SK-N-SH (cell line): ENCODE measurements at regions not wholly inside any gene's neighbourhood (a gene's known extent, or its start where the extent isn't known, plus 50 kb on each side); places are given as distances from the start of the nearest gene placed in this dataset.

Experiments
- CTCF ChIA-PET: fragments of 300-600, 350-600 bp; formaldehyde crosslinking; extraction: SDS; loops from one replicate; lab custom pipeline; 2021; lab: Yijun Ruan, JAX
- POLR2A ChIA-PET: fragments of 350-600 bp; sonication (Branson Sonifier 250); formaldehyde crosslinking; extraction: SDS; loops from one replicate; lab custom pipeline; 2020; ENCODE audit warnings: antibody characterized with exemption, inconsistent platforms; lab: Yijun Ruan, JAX
- DNase-seq: peaks from one replicate; pipeline ENCODE4 v3.0.0; 2012
- H2AFZ ChIP-seq: fragments of 200-600 bp; sonication (generic); 2 replicates; pipeline ENCODE4 v1.8.1; 2016; ENCODE audit warnings: antibody characterized with exemption, mild to moderate bottlenecking, low read depth
- H3F3A ChIP-seq: fragments of 200-600 bp; sonication (generic); replicated peaks from 2 replicates; pipeline ENCODE3; 2016; ENCODE audit warnings: antibody characterized with exemption, mild to moderate bottlenecking; ENCODE audit not compliant: insufficient read depth
- H3K27ac ChIP-seq, 2 experiments: fragments of 200-500 bp in 1 of 2; fragments of 200-600 bp in 1 of 2; sonication (Bioruptor generic) in 1 of 2; sonication (generic), shearing (Covaris generic) in 1 of 2; 2 replicates each; pipeline versions ENCODE4 v1.5.1 to v1.6.1; 2014 to 2016; ENCODE audit warnings: low read depth in 2 of 2, inconsistent platforms in 1 of 2, low read length in 1 of 2, mild to moderate bottlenecking in 1 of 2, mixed read lengths in 1 of 2
- H3K27me3 ChIP-seq: fragments of 200-600 bp; sonication (generic), shearing (Covaris generic); 2 replicates; pipeline ENCODE4 v1.6.1; 2016; ENCODE audit warnings: mixed run types; ENCODE audit not compliant: insufficient read depth
- H3K36me3 ChIP-seq, 2 experiments: fragments of 200-500 bp in 1 of 2; fragments of 200-600 bp in 1 of 2; sonication (Bioruptor generic) in 1 of 2; sonication (generic) in 1 of 2; replicated peaks in 1 of 2; 2 replicates each; pipeline versions ENCODE3 to v1.5.1; 2014 to 2016; ENCODE audit warnings: low read length in 1 of 2, mild to moderate bottlenecking in 1 of 2; ENCODE audit not compliant: insufficient read depth in 2 of 2, control insufficient read depth in 1 of 2
- H3K4me1 ChIP-seq, 2 experiments: fragments of 200-500 bp in 1 of 2; fragments of 200-600 bp in 1 of 2; sonication (Bioruptor generic) in 1 of 2; sonication (generic), shearing (Covaris generic) in 1 of 2; 2 replicates each; pipeline versions ENCODE4 v1.5.1 to v1.6.1; 2014 to 2016; ENCODE audit warnings: low read depth in 1 of 2, low read length in 1 of 2, mixed run types in 1 of 2; ENCODE audit not compliant: insufficient read depth in 2 of 2, control insufficient read depth in 1 of 2
- H3K4me2 ChIP-seq: fragments of 200-600 bp; sonication (generic), shearing (Covaris generic); 2 replicates; pipeline ENCODE4 v1.6.1; 2017; ENCODE audit warnings: mixed run types
- H3K4me3 ChIP-seq, 2 experiments: fragments of 200-500 bp in 1 of 2; fragments of 200-600 bp in 1 of 2; sonication (Bioruptor generic) in 1 of 2; sonication (generic), shearing (Covaris generic) in 1 of 2; 2 replicates each; pipeline versions ENCODE4 v1.5.1 to v1.8.1; 2014 to 2016; ENCODE audit warnings: low read depth in 2 of 2, inconsistent platforms in 1 of 2, low read length in 1 of 2, mild to moderate bottlenecking in 1 of 2, mixed read lengths in 1 of 2, moderate library complexity in 1 of 2
- H3K79me2 ChIP-seq: fragments of 200-600 bp; sonication (generic); 2 replicates; pipeline ENCODE4 v1.8.1; 2017; ENCODE audit warnings: mild to moderate bottlenecking; ENCODE audit not compliant: insufficient read depth
- H3K9ac ChIP-seq: fragments of 200-600 bp; sonication (generic); 2 replicates; pipeline ENCODE4 v1.6.1; 2017; ENCODE audit warnings: mixed run types
- H3K9me2 ChIP-seq: fragments of 200-600 bp; sonication (generic); 2 replicates; pipeline ENCODE4 v1.6.1; 2017; ENCODE audit warnings: mixed run types
- H3K9me3 ChIP-seq: fragments of 200-600 bp; sonication (generic); 2 replicates; pipeline ENCODE4 v1.6.1; 2017; ENCODE audit warnings: mixed run types, mild to moderate bottlenecking, moderate library complexity
- H4K20me1 ChIP-seq: fragments of 200-600 bp; sonication (generic); 2 replicates; pipeline ENCODE4 v1.6.1; 2017; ENCODE audit warnings: mild to moderate bottlenecking, mixed run types; ENCODE audit not compliant: insufficient read depth
- CHD2 ChIP-seq: fragments of 150-350 bp; IDR thresholded peaks from 2 replicates; pipeline ENCODE4 v1.6.1; 2018; ENCODE audit warnings: low read length; ENCODE audit not compliant: partially characterized antibody
- ELF1 ChIP-seq: IDR thresholded peaks from 2 replicates; pipeline ENCODE4 v1.4.0; 2012
- EP300 ChIP-seq, 2 experiments: IDR thresholded peaks; 2 replicates each; pipeline versions ENCODE4 v1.4.0 to v1.6.1; 2012; ENCODE audit warnings: borderline replicate concordance in 1 of 2, low read depth in 1 of 2, low read length in 1 of 2
- EZH2phosphoT487 ChIP-seq: fragments of 200-600 bp; sonication (generic); IDR thresholded peaks from 2 replicates; pipeline ENCODE4 v1.6.1; 2017; ENCODE audit warnings: low read depth, mixed run types, mild to moderate bottlenecking, antibody characterized with exemption, moderate library complexity, borderline replicate concordance
- FOXJ3 ChIP-seq: sonication (generic); formaldehyde crosslinking; IDR thresholded peaks from 2 replicates; pipeline ENCODE4 v1.5.1; 2020; ENCODE audit warnings: mild to moderate bottlenecking, missing genetic modification reagents
- FOXM1 ChIP-seq: IDR thresholded peaks from 2 replicates; pipeline ENCODE4 v1.4.0; 2012; ENCODE audit warnings: low read depth, mild to moderate bottlenecking
- GABPA ChIP-seq: IDR thresholded peaks from 2 replicates; pipeline ENCODE4 v1.4.0; 2012; ENCODE audit warnings: low read depth, mild to moderate bottlenecking
- GATA2 ChIP-seq: sonication (generic); formaldehyde crosslinking; IDR thresholded peaks from 2 replicates; pipeline ENCODE4 v1.5.0; 2020; ENCODE audit warnings: mild to moderate bottlenecking, missing genetic modification reagents
- JUND ChIP-seq: IDR thresholded peaks from 2 replicates; pipeline ENCODE4 v1.4.0; 2012
- NFIC ChIP-seq: IDR thresholded peaks from 2 replicates; pipeline ENCODE4 v1.4.0; 2012; ENCODE audit warnings: borderline replicate concordance
- RXRA ChIP-seq: IDR thresholded peaks from 2 replicates; pipeline ENCODE4 v1.4.0; 2012; ENCODE audit warnings: low read depth, mild to moderate bottlenecking, borderline replicate concordance
- WGBS: methylation state at CpG from one replicate; pipeline ENCODE4 v1.1.6; 2017; ENCODE audit warnings: low lambda C conversion rate; 5-methylcytosine and 5-hydroxymethylcytosine counted together
- TF ChIP-seq, protein P1 (sequence below): IDR thresholded peaks from 2 replicates; pipeline ENCODE4 v1.4.0; 2012; ENCODE audit warnings: low read depth, borderline replicate concordance
- TF ChIP-seq, protein P2 (sequence below): fragments of 200-600 bp; sonication (generic); IDR thresholded peaks from 2 replicates; pipeline ENCODE4 v1.6.1; 2017; ENCODE audit warnings: antibody characterized with exemption, mild to moderate bottlenecking, moderate library complexity
- TF ChIP-seq, protein P3 (sequence below): IDR thresholded peaks from 2 replicates; pipeline ENCODE4 v1.4.0; 2012; ENCODE audit warnings: low read depth
- TF ChIP-seq, protein P4 (sequence below): IDR thresholded peaks from 2 replicates; pipeline ENCODE4 v1.6.1; 2012; ENCODE audit warnings: mild to moderate bottlenecking, low read depth, low read length, moderate library complexity
- TF ChIP-seq, protein P5 (sequence below): fragments of 150-350 bp; IDR thresholded peaks from 2 replicates; pipeline ENCODE4 v1.6.1; 2016; ENCODE audit warnings: mild to moderate bottlenecking, low read depth, low read length
- TF ChIP-seq, protein P6 (sequence below): IDR thresholded peaks from 2 replicates; pipeline ENCODE4 v1.4.0; 2012; ENCODE audit warnings: low read depth, borderline replicate concordance

DNA sequence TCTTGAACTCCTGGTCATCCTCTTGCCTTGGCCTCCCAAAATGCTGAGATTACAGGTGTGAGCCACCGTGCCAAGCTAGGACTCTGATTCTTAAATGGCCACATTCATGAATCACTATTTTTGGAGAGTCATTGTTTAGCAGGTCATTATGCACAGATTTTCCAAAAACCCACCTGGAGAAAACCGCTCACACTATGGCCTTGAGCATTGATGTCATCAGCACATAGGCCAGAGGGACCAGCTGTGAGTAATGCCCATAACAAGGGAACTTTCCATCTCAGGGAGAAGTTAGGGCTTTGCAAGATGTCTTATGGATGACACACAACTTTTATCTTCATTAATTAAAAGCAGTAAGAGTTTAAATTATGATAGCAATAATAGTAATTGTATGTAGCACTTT is 86.4 kb upstream of the KIF5B start:
- H2AFZ ChIP-seq = no peak overlapping the region; the same call in 1 of the 2 replicates
- H3K27ac ChIP-seq = no peak overlapping the region
- peaks cover 7% of the 10 kb centered on the region for H3F3A ChIP-seq
- TF ChIP-seq, protein P1, sequence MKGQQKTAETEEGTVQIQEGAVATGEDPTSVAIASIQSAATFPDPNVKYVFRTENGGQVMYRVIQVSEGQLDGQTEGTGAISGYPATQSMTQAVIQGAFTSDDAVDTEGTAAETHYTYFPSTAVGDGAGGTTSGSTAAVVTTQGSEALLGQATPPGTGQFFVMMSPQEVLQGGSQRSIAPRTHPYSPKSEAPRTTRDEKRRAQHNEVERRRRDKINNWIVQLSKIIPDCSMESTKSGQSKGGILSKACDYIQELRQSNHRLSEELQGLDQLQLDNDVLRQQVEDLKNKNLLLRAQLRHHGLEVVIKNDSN = no peak
- TF ChIP-seq FOXM1 = no peak
- TF ChIP-seq GATA2 = no peak
- no peak for TF ChIP-seq EP300 (IDR thresholded peaks at IDR 0.05; ENCODE audit: borderline replicate concordance in 1 of 2, low read depth in 1 of 2, low read length in 1 of 2)
- TF ChIP-seq, protein P2, sequence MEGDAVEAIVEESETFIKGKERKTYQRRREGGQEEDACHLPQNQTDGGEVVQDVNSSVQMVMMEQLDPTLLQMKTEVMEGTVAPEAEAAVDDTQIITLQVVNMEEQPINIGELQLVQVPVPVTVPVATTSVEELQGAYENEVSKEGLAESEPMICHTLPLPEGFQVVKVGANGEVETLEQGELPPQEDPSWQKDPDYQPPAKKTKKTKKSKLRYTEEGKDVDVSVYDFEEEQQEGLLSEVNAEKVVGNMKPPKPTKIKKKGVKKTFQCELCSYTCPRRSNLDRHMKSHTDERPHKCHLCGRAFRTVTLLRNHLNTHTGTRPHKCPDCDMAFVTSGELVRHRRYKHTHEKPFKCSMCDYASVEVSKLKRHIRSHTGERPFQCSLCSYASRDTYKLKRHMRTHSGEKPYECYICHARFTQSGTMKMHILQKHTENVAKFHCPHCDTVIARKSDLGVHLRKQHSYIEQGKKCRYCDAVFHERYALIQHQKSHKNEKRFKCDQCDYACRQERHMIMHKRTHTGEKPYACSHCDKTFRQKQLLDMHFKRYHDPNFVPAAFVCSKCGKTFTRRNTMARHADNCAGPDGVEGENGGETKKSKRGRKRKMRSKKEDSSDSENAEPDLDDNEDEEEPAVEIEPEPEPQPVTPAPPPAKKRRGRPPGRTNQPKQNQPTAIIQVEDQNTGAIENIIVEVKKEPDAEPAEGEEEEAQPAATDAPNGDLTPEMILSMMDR = no peak
- TF ChIP-seq, protein P3, sequence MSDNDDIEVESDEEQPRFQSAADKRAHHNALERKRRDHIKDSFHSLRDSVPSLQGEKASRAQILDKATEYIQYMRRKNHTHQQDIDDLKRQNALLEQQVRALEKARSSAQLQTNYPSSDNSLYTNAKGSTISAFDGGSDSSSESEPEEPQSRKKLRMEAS = no peak
- TF ChIP-seq JUND = no peak
- TF ChIP-seq FOXJ3 (CRISPR knock-in tag) = no peak
- TF ChIP-seq EZH2phosphoT487 = no peak
- no peak for TF ChIP-seq CHD2
- TF ChIP-seq RXRA = no peak
- TF ChIP-seq, protein P4, sequence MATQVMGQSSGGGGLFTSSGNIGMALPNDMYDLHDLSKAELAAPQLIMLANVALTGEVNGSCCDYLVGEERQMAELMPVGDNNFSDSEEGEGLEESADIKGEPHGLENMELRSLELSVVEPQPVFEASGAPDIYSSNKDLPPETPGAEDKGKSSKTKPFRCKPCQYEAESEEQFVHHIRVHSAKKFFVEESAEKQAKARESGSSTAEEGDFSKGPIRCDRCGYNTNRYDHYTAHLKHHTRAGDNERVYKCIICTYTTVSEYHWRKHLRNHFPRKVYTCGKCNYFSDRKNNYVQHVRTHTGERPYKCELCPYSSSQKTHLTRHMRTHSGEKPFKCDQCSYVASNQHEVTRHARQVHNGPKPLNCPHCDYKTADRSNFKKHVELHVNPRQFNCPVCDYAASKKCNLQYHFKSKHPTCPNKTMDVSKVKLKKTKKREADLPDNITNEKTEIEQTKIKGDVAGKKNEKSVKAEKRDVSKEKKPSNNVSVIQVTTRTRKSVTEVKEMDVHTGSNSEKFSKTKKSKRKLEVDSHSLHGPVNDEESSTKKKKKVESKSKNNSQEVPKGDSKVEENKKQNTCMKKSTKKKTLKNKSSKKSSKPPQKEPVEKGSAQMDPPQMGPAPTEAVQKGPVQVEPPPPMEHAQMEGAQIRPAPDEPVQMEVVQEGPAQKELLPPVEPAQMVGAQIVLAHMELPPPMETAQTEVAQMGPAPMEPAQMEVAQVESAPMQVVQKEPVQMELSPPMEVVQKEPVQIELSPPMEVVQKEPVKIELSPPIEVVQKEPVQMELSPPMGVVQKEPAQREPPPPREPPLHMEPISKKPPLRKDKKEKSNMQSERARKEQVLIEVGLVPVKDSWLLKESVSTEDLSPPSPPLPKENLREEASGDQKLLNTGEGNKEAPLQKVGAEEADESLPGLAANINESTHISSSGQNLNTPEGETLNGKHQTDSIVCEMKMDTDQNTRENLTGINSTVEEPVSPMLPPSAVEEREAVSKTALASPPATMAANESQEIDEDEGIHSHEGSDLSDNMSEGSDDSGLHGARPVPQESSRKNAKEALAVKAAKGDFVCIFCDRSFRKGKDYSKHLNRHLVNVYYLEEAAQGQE = no peak
- TF ChIP-seq, protein P5, sequence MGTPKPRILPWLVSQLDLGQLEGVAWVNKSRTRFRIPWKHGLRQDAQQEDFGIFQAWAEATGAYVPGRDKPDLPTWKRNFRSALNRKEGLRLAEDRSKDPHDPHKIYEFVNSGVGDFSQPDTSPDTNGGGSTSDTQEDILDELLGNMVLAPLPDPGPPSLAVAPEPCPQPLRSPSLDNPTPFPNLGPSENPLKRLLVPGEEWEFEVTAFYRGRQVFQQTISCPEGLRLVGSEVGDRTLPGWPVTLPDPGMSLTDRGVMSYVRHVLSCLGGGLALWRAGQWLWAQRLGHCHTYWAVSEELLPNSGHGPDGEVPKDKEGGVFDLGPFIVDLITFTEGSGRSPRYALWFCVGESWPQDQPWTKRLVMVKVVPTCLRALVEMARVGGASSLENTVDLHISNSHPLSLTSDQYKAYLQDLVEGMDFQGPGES = no peak
- no peak for TF ChIP-seq ELF1
- no peak for TF ChIP-seq NFIC
- no peak for TF ChIP-seq GABPA
- TF ChIP-seq, protein P6, sequence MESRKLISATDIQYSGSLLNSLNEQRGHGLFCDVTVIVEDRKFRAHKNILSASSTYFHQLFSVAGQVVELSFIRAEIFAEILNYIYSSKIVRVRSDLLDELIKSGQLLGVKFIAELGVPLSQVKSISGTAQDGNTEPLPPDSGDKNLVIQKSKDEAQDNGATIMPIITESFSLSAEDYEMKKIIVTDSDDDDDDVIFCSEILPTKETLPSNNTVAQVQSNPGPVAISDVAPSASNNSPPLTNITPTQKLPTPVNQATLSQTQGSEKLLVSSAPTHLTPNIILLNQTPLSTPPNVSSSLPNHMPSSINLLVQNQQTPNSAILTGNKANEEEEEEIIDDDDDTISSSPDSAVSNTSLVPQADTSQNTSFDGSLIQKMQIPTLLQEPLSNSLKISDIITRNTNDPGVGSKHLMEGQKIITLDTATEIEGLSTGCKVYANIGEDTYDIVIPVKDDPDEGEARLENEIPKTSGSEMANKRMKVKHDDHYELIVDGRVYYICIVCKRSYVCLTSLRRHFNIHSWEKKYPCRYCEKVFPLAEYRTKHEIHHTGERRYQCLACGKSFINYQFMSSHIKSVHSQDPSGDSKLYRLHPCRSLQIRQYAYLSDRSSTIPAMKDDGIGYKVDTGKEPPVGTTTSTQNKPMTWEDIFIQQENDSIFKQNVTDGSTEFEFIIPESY = no peak
- no peak overlapping the region for H3K4me2 ChIP-seq
- H3K4me3 ChIP-seq = no peak overlapping the region
- H3K27me3 ChIP-seq = no peaks in the 10 kb centered on the region
- DNase-seq = no peak
- ChIA-PET CTCF (no interaction called here), POLR2A (no interaction called here)
- H3K9ac ChIP-seq = no peak overlapping the region
- H3K36me3 ChIP-seq = no peaks in the 10 kb centered on the region
- H4K20me1 ChIP-seq = no peaks in the 10 kb centered on the region
- H3K4me1 ChIP-seq = peaks cover 0 to 6% of the 10 kb centered on the region in 2 experiments; a peak in 1 of 4 replicates
- H3K9me3 ChIP-seq = no peaks in the 10 kb centered on the region
- H3K9me2 ChIP-seq = no peaks in the 10 kb centered on the region
- H3K79me2 ChIP-seq = no peaks in the 10 kb centered on the region
- WGBS = 88% methylated on average over 2 of the region's 2 CpGs
